Glutamatergic neuron (in vitro differentiated cells): ENCODE measurements at regions not wholly inside any gene's neighbourhood (a gene's known extent, or its start where the extent isn't known, plus 50 kb on each side); places are given as distances from the start of the nearest gene placed in this dataset.

Source experiments
- DNase-seq: peaks from one replicate; pipeline ENCODE4 v3.0.0; 2022
- H3K27ac Mint-ChIP-seq: one replicate; pipeline ENCODE4 v1.8.0; 2020; ENCODE audit warnings: mild to moderate bottlenecking, mixed read lengths, inconsistent platforms; ENCODE audit not compliant: unreplicated experiment
- H3K27me3 Mint-ChIP-seq: one replicate; pipeline ENCODE4 v1.8.0; 2020; ENCODE audit warnings: mild to moderate bottlenecking, moderate library complexity, mixed read lengths, inconsistent platforms; ENCODE audit not compliant: unreplicated experiment
- H3K36me3 Mint-ChIP-seq: one replicate; pipeline ENCODE4 v1.8.0; 2020; ENCODE audit warnings: mild to moderate bottlenecking, mixed read lengths, inconsistent platforms; ENCODE audit not compliant: unreplicated experiment
- H3K4me1 Mint-ChIP-seq: one replicate; pipeline ENCODE4 v1.8.0; 2020; ENCODE audit warnings: mild to moderate bottlenecking, low read depth, mixed read lengths, inconsistent platforms; ENCODE audit not compliant: unreplicated experiment
- H3K4me3 Mint-ChIP-seq: one replicate; pipeline ENCODE4 v1.8.0; 2020; ENCODE audit warnings: mild to moderate bottlenecking, mixed read lengths, inconsistent platforms; ENCODE audit not compliant: unreplicated experiment
- H3K9me3 Mint-ChIP-seq: one replicate; pipeline ENCODE4 v1.8.0; 2020; ENCODE audit warnings: mild to moderate bottlenecking, moderate library complexity, mixed read lengths, inconsistent platforms; ENCODE audit not compliant: unreplicated experiment
- CTCF ChIP-seq: fragments of 200-600 bp; sonication (generic); IDR thresholded peaks from one replicate; pipeline ENCODE4 v1.5.0; 2021; ENCODE audit not compliant: partially characterized antibody, unreplicated experiment

- no peak overlapping the region for H3K27ac Mint-ChIP-seq
- peaks cover 26% of the 10 kb centered on the region for H3K9me3 Mint-ChIP-seq
These were observed 748.5 kb downstream of the BRD1 start for GRCh38 chr22:49079027-49079725.

GRCh38 chr22:49078076-49078710, 749.5 kb downstream of the BRD1 start:
- no peak overlapping the region for H3K27ac Mint-ChIP-seq
- H3K36me3 Mint-ChIP-seq: peaks cover 6% of the 10 kb centered on the region
- H3K27me3 Mint-ChIP-seq: peaks cover 3% of the 10 kb centered on the region
- H3K4me3 Mint-ChIP-seq: no peak overlapping the region
- no peak for DNase-seq
- peaks cover 22% of the 10 kb centered on the region for H3K9me3 Mint-ChIP-seq
- H3K4me1 Mint-ChIP-seq: no peaks in the 10 kb centered on the region
- no peak for TF ChIP-seq CTCF

More at GRCh38 chr22:49079027-49079725, 748.5 kb downstream of the BRD1 start:
- TF ChIP-seq CTCF: no peak
- Mint-ChIP-seq H3K36me3 (peaks cover 10% of the 10 kb centered on the region), H3K4me1 (no peaks in the 10 kb centered on the region), H3K27me3 (peaks cover 7% of the 10 kb centered on the region), H3K4me3 (no peak overlapping the region)
- no peak for DNase-seq

- peaks cover 3% of the 10 kb centered on the region for H3K36me3 Mint-ChIP-seq
- no peak for DNase-seq
These were observed 750.1 kb downstream of the BRD1 start for GRCh38 chr22:49077586-49077985.

GRCh38 chr22:49077036-49077393, 750.7 kb downstream of the BRD1 start:
- Mint-ChIP-seq H3K9me3 (peaks cover 14% of the 10 kb centered on the region), H3K4me1 (no peaks in the 10 kb centered on the region), H3K36me3 (no peaks in the 10 kb centered on the region), H3K27me3 (peaks cover 2% of the 10 kb centered on the region), H3K4me3 (no peak overlapping the region), H3K27ac (no peak overlapping the region)
- DNase-seq: no peak
- no peak for TF ChIP-seq CTCF

More at GRCh38 chr22:49077586-49077985, 750.1 kb downstream of the BRD1 start:
- Mint-ChIP-seq H3K27me3 (peaks cover 2% of the 10 kb centered on the region), H3K27ac (no peak overlapping the region), H3K4me3 (no peak overlapping the region), H3K9me3 (peaks cover 20% of the 10 kb centered on the region), H3K4me1 (no peaks in the 10 kb centered on the region)
- TF ChIP-seq CTCF: no peak
